CD4-positive, alpha-beta T cell treated with Interleukin-4 for 1 hour (primary cell): ENCODE measurements at regions not wholly inside any gene's neighbourhood (a gene's known extent, or its start where the extent isn't known, plus 50 kb on each side); places are given as distances from the start of the nearest gene placed in this dataset.
"Not testable (repeated sequence)": the region's sequence is repeated elsewhere in the genome, so short reads cannot be mapped to it uniquely, and the experiment has no call there.

Source experiments
- DNase-seq, 2 donors: peaks; one replicate each; pipeline ENCODE4 v3.0.0-alpha.2; 2020 to 2022

- DNase-seq = no peak
Observed at GRCh38 chr5:98158440-98158839, 615.0 kb upstream of the RGMB start.

DNA sequence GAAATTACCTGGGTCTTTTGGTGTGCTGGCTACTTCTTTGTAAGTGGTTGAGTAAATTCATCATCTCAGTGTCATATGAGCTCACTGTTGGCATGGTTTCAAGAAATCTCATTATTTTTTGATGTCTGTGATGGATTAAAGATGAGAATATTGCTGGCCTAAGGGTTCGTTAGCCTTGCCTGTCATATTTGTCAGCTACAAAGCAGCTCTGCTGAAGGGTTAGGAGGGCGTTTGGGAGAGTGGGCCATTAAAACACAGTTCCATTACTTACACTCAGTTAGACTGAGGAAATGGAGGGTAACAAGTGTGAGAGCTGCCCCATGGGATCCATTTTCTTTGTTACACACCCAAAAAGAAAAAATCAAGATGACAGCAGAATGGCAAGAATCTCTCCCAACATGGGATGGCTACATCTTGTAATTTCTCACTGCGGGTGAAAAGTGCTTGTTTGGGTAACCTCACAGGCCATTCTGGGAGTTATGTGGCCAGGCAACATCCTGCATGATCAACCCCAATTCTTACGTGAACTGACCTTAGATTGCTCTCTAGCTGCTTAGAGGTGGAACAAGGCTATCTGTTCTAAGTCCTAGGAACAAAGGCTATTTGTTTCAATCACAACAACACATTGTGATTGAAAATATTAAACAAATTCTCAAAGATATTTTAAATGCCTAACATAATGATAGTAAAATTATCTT is 609.5 kb upstream of the RGMB start:
- DNase-seq = no peak

- DNase-seq = no peak
Observed at GRCh38 chr5:98168871-98169270, 604.6 kb upstream of the RGMB start.

DNA sequence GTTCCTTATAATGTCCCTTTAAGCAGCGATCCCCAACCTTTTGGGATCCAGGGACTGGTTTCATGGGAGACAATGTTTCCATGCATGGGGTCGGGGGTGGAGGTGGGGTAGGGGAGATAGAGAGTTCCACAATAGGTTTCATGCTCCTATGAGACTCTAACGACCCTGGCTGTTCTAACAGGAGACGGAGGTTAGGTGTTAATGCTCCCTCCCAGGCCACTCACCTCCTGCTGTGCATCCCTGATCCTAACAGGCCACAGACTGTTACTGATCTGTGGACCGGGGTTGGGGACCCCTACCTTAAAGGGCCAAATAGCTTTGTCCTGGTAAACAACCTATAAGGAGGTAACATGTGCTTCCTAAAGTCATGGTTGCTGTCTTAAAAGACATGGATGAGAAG is 602.5 kb upstream of the RGMB start:
- DNase-seq = no peak

DNA sequence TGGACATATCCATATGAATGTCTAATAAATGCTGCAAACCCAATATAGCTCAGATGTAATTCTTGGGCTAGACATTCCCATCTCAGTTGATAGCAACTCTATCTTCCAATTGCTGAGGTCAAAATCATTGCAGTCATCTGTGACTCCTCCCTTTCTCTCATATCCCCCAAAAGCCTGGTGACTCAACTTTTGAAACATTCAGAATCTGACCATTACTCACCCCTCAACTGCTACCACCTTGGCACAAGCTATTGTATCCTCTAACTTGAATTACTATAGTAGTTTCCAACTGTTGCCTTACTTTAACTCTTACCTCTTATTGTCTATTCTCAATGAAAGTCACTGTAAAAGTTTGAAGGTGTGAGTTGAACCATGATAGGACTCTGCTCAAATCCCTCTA is 600.1 kb upstream of the RGMB start:
- DNase-seq = no peak

GRCh38 chr5:98175474-98175873 is 598.0 kb upstream of the RGMB start:
- DNase-seq = no peak

DNA sequence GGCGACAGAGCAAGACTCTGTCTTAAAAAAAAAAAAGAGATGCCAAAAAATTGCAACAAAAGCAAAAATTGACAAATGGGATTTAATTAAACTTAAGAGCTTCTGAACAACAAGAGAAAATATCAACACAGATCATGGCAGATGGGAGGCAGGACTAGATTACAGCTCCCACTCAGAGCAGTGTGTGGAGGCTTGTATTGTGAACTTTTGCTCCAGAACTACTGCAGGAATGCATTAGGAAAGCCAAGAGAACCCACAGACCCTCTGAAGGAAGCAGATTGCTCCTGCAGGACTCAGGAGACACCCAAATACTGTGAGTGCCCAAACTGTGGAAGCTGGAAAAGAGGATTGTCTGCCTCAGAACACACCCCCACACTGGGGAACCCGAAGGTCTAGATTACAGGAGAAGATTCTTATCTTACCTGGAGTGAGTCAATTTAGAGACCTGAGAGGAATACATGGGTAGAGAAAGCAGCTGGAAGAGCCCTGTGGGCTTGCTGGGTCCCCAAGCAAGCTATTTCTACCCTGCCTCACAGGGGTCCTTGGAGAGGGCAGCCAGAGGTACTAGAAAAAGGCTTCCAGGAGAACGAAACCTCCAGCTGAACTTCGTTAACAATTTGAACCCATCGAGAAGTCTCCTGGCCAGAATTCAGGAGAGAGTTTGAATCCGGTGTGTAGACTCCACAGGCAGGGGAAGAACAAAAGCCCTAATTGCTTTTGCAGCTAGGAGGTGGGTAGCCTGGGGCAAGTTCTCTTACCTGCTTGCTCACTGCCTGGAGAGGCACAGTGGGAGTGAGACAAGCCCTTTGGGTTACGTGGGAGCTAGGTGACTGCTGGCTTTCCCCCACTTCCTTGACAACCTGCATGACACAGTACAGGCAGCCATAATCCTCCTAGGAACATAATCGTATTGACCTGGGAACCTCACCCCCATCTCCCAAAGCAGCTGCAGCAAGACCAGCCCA is 593.4 kb upstream of the RGMB start:
- DNase-seq = no peak

- DNase-seq = no peak
Observed at GRCh38 chr5:98186128-98186527, 587.3 kb upstream of the RGMB start.

DNA sequence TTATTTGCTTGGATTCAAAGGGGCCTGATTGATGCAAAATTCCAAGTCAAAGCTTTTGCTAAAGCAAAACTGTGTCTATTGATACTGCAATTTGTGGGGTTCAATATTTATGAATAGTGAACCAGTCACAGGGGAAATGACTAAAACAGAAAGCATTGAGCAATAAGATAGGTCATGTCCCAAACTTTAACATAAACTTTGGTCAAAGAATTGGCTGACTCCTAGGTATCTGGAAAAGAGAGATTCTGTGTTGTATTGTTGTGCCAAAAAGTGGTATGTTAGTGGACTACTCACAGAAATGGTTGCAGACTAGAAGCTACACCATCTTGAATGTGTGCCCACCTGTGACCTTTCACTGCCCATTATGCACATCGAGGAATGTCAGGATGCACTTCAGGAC is 585.5 kb upstream of the RGMB start:
- DNase-seq = no peak

DNA sequence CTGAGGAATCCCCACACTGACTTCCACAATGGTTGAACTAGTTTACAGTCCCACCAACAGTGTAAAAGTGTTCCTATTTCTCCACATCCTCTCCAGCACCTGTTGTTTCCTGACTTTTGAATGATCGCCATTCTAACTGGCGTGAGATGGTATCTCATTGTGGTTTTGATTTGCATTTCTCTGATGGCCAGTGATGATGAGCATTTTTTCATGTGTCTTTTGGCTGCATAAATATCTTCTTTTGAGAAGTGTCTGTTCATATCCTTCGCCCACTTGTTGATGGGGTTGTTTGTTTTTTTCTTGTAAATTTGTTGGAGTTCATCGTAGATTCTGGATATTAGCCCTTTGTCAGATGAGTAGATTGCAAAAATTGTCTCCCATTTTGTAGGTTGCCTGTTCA is 583.1 kb upstream of the RGMB start:
- DNase-seq = not testable (repeated sequence)

DNA sequence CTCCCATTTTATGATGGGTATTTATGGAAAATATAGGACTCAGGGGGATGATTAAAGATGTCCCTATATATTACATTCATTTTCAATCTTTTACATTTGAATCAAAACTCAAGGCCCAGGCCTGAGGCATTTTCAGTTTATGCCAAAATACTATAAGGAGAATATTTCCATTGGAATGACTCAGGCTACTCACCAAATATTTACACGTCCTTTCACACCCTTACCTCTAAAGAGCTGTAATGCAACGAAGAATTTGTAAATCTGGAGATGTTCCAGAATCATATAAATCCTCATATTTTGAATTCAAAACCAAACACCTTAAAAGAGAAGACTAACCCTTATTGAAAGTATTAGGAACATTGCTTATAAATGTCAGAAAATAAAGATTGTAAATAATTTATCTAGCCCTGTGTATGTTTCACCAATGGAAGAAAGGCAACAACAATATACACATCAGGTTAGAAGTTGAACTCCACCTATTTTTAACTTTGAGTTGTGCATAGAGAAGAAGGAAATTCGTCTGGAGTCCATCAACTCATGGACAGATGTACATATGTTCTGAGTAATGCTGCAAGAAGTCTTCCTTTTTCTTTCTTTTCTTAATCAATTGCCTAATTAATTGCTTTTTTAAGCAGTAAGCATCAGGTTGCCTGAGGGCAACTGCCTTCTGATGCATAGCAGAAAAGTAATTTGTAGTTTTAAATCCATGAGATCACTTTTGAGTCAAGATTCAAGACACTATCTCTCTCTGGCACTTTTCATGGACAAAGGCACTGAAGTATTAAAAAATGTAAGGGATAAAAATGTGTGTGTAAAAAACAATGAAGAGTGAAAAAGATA is 579.3 kb upstream of the RGMB start:
- DNase-seq = no peak

DNA sequence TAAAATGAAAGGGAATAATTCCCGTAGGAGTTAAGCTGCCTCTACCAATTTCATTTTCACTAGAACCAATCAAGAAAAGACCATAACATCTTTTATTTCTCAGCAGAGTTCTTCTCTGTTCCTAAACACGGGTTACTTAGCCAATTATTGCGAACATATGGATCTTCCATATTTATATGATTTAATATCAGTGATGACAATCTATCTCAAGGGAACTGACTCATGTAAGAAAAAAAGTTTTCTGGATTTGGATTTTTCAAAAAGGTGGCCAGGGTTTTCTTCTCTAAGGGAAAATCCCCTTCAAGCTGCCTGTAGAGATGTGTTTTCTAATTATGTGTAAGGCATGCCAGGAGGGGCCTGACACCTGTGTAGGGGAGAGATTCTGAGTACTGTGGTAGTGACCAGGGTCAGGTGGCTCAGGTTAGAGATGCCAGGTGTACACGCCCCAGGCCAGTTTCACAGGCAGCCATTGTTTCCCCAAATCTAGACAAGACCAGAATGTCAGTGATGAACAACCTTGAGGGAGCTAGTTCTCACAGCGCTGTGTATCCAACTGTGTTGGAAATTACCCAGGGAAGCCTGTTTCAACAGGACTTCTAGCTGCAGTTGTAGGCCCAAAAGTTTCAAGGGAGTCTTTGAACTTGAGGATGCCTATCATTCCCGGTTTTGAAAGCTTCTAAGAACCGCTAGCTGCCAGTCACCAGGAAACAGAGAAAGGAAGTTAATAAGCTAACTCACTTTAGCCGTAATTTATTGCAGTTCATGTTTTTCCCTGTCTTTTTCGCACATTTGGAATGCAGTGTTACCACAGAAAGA is 572.5 kb upstream of the RGMB start:
- DNase-seq = no peak

GRCh38 chr5:98204798-98205197 is 568.7 kb upstream of the RGMB start:
- DNase-seq = no peak

DNA sequence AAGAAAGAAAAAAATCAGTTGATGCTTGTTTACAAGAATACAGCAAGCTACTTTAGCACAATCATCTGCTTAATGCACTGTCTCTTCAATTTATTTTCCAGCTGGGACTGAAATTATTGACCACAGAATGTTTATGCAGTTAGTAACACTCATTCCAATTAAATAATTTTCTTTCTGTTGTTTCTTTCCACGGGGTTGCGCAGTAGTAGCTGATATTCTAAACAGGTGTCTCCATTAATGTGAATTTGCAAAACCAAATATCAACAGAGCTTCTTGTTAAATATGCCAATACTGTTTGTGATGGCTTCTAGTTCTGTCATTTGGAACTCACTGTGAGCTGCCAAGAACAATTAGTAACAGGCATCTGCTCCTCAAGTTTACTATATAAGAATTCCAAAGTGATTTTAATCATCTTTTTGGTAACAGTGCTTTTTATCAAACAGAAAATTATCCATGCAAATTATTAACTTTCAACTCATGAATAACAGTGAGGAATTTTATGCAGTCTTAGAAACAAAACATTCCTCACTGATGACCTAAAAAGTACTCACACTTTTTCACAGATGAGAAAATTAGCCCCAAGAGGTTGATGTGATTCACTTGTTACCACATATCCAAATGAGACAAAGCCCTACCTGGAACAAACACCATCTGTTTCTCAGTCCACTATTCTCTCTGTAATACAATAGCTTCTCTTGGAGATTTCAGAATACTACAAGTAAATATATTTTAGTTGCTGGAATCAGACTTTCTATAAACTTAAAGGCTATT is 567.6 kb upstream of the RGMB start:
- DNase-seq = no peak

DNA sequence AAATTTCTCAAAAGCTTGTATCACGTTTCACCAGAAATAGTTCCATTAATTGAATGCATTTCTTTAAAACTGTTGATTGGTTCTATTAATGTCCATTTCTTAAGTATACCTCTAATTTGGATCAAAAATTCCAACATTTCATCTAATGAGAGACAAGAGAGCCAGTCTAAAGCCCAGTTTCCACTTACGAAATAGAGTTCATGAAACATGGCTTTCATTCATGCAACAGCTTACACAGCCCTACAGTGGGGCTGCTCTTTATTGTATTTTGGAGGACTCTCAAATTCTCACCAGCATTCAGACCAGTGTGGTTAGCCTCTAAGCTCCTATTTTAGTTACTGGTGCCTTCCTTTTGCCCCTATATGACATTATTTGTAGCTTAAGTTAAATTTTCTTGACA is 566.9 kb upstream of the RGMB start:
- no peak for DNase-seq

- no peak for DNase-seq
Observed at GRCh38 chr5:98209418-98209817, 564.0 kb upstream of the RGMB start.

- no peak for DNase-seq
Observed at GRCh38 chr5:98214240-98215051, 559.0 kb upstream of the RGMB start.

- no peak for DNase-seq
Observed at GRCh38 chr5:98217138-98217537, 556.3 kb upstream of the RGMB start.

GRCh38 chr5:98218838-98219237 is 554.6 kb upstream of the RGMB start:
- no peak for DNase-seq

DNA sequence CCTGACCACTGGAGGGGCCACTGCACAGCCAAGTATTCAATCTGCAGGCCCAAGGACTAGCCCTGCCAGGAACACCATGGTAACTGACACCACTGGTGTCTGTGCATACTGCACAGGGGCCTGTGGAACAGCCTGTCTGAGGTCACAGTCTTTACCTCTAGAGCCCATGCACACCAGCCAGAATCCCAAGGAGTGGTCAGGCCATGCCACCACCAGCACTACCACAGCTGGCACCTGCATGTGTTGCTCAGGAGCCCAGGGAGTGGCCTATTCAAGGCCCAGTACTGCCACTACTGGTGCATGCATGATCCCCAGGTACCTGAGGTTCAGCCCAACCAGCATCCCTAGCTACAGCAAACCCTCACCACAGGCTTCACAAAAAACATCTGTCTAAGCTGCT is 546.0 kb upstream of the RGMB start:
- no peak for DNase-seq

GRCh38 chr5:98231089-98231488 is 542.4 kb upstream of the RGMB start:
- DNase-seq = no peak
